HepG2 (cell line): ENCODE measurements at regions not wholly inside any gene's neighbourhood (a gene's known extent, or its start where the extent isn't known, plus 50 kb on each side); places are given as distances from the start of the nearest gene placed in this dataset.

Experiments
- ATAC-seq: fragments of 200-7000 bp; cut with Tn5 transposase; 3 replicates; pipeline ENCODE4 v1.9.1; 2020; ENCODE audit warnings: mild to moderate bottlenecking, moderate library complexity
- BruUV-seq: library from RNA; stranded (reverse); fragments of 400-500 nt; replicated peaks from 2 replicates; lab custom pipeline; 2021; lab: Mats Ljungman, UMichigan
- CTCF ChIA-PET: fragments of 300-600 bp; formaldehyde crosslinking; extraction: SDS; loops from one replicate; lab custom pipeline; 2021; ENCODE audit warnings: low total read pairs, inconsistent platforms, low intra/inter-chr PET ratio; lab: Yijun Ruan, JAX
- POLR2A ChIA-PET: fragments of 350-600 bp; sonication (Branson Sonifier 250); formaldehyde crosslinking; loops from one replicate; lab custom pipeline; 2020; ENCODE audit warnings: antibody characterized with exemption, inconsistent platforms; lab: Yijun Ruan, JAX
- DNase-seq: peaks from one replicate; pipeline ENCODE4 v3.0.0-alpha.2; 2015; ENCODE audit warnings: low spot score
- FAIRE-seq: peaks from 3 replicates; lab custom pipeline; 2011; peaks lifted over from hg19 to GRCh38; lab: Jason Lieb, UNC
- H2AFZ ChIP-seq: one replicate; pipeline ENCODE4 v1.6.1; 2011; ENCODE audit warnings: low read length, inconsistent platforms
- H3K27ac ChIP-seq: fragments of 300-600 bp; 3 replicates; pipeline ENCODE4 v1.8.0; 2011; ENCODE audit warnings: mixed run types, mild to moderate bottlenecking, mixed read lengths, low read length, inconsistent platforms; ENCODE audit not compliant: insufficient read depth; ENCODE audit errors: extremely low read length
- H3K27me3 ChIP-seq, 2 experiments: fragments of 200-600 bp in 1 of 2; 2 replicates in 1 of 2; 3 replicates in 1 of 2; pipeline versions ENCODE4 v1.6.0 to v1.8.0; 2011; ENCODE audit warnings: low read length in 2 of 2, mild to moderate bottlenecking in 2 of 2, moderate library complexity in 2 of 2, inconsistent platforms in 1 of 2; ENCODE audit not compliant: insufficient read depth in 2 of 2, control insufficient read depth in 1 of 2
- H3K36me3 ChIP-seq, 2 experiments: fragments of 200-600 bp in 1 of 2; replicated peaks in 1 of 2; 2 replicates in 1 of 2; 3 replicates in 1 of 2; pipeline versions ENCODE4 v1.5.1 to v1.8.0; 2011; ENCODE audit warnings: low read length in 2 of 2, inconsistent platforms in 1 of 2; ENCODE audit not compliant: insufficient read depth in 2 of 2, control insufficient read depth in 1 of 2
- H3K4me1 ChIP-seq: 2 replicates; pipeline ENCODE4 v1.5.1; 2012; ENCODE audit warnings: low read length, inconsistent platforms; ENCODE audit not compliant: insufficient read depth
- H3K4me2 ChIP-seq: 2 replicates; pipeline ENCODE4 v1.6.0; 2011; ENCODE audit warnings: low read depth, low read length, inconsistent platforms
- H3K4me3 ChIP-seq, 3 experiments: fragments of 200-600 bp in 1 of 3; sonication (generic), shearing (Covaris generic) in 1 of 3; replicated peaks in 1 of 3; 2 replicates each; pipeline ENCODE4 v1.5.1; 2011 to 2016; ENCODE audit warnings: low read length in 3 of 3, inconsistent platforms in 2 of 3, low read depth in 2 of 3, mild to moderate bottlenecking in 2 of 3, control low read depth in 1 of 3, mixed read lengths in 1 of 3; ENCODE audit not compliant: insufficient read depth in 1 of 3
- H3K79me2 ChIP-seq: one replicate; pipeline ENCODE4 v1.6.1; 2011; ENCODE audit warnings: low read length, inconsistent platforms; ENCODE audit not compliant: insufficient read depth
- H3K9ac ChIP-seq: 2 replicates; pipeline ENCODE4 v1.6.0; 2011; ENCODE audit warnings: mild to moderate bottlenecking, low read depth, low read length, inconsistent platforms; ENCODE audit not compliant: insufficient read depth
- H3K9me3 ChIP-seq: 2 replicates; pipeline ENCODE4 v1.5.1; 2012; ENCODE audit warnings: mild to moderate bottlenecking, low read length
- H4K20me1 ChIP-seq: 2 replicates; pipeline ENCODE4 v1.6.0; 2011; ENCODE audit warnings: inconsistent platforms, mild to moderate bottlenecking, low read length, moderate library complexity; ENCODE audit not compliant: insufficient read depth
- CTCF ChIP-seq: sonication (generic); formaldehyde crosslinking; IDR thresholded peaks from 2 replicates; pipeline ENCODE4 v1.5.0; 2020; ENCODE audit warnings: mild to moderate bottlenecking, missing genetic modification reagents, moderate library complexity
- RAD21 ChIP-seq: fragments of 450-650 bp; formaldehyde crosslinking; IDR thresholded peaks from 2 replicates; pipeline ENCODE4 v1.5.0; 2020; ENCODE audit warnings: mild to moderate bottlenecking
- SMAD9 ChIP-seq: sonication (generic); formaldehyde crosslinking; IDR thresholded peaks from 2 replicates; pipeline ENCODE4 v1.5.1; 2020; ENCODE audit warnings: mild to moderate bottlenecking, missing genetic modification reagents
- SMC3 ChIP-seq: IDR thresholded peaks from 2 replicates; pipeline ENCODE4 v1.6.1; 2011; ENCODE audit warnings: low read length, improper control_type of control experiment
- STAG1 ChIP-seq: sonication (generic); formaldehyde crosslinking; IDR thresholded peaks from 2 replicates; pipeline ENCODE4 v1.4.0; 2020; ENCODE audit warnings: missing genetic modification reagents
- ZBTB20 ChIP-seq: sonication (generic); formaldehyde crosslinking; IDR thresholded peaks from 2 replicates; pipeline ENCODE4 v1.8.1; 2023; ENCODE audit warnings: missing genetic modification reagents, low read depth, mild to moderate bottlenecking, borderline replicate concordance
- ZNF235 ChIP-seq: sonication (generic); formaldehyde crosslinking; IDR thresholded peaks from 2 replicates; pipeline ENCODE4 v1.8.1; 2023; ENCODE audit warnings: mild to moderate bottlenecking, missing genetic modification reagents, borderline replicate concordance
- ZNF350 ChIP-seq: sonication (generic); formaldehyde crosslinking; IDR thresholded peaks from 2 replicates; pipeline ENCODE4 v1.4.0; 2020; ENCODE audit warnings: mild to moderate bottlenecking, low read depth, missing genetic modification reagents, borderline replicate concordance
- ZNF781 ChIP-seq: sonication (generic); formaldehyde crosslinking; IDR thresholded peaks from 2 replicates; pipeline ENCODE4 v1.5.1; 2020; ENCODE audit warnings: borderline replicate concordance, mild to moderate bottlenecking, missing genetic modification reagents; ENCODE audit errors: not compliant biosample characterization
- WGBS: methylation state at CpG from one replicate; pipeline ENCODE4 v1.1.6; 2017; ENCODE audit warnings: low lambda C conversion rate; 5-methylcytosine and 5-hydroxymethylcytosine counted together
- in situ Hi-C: cut with HindIII; loops from 2 replicates; pipeline ENCODE4 v1.10.0; 2017; ENCODE audit warnings: low pct_unique_long_range_greater_than_20kb; ENCODE audit not compliant: extremely low pct_ligation_motif_present
- intact Hi-C: fragments of 100-400 bp; cut with micrococcal nuclease; formaldehyde crosslinking; loops from one replicate; pipeline ENCODE4 v1.10.0; 2022; ENCODE audit not compliant: unreplicated experiment

- in situ Hi-C loops = loop anchor here (10.0 to 25.0 kb wide), 2 partner anchors 325 to 468 kb away; no protein-coding TSS in a partner anchor
- H3K27ac ChIP-seq = no peak overlapping the region
- TF ChIP-seq ZNF235 (CRISPR knock-in tag) (no peak), STAG1 (peak; percentile 84), CTCF (peak; percentile 75), SMC3 (peak; percentile 47; the same call in 1 of the 2 replicates), RAD21 (CRISPR knock-in tag) (peak; percentile 42; the same call in 1 of the 2 replicates), ZNF781 (CRISPR knock-in tag) (no peak), SMAD9 (CRISPR knock-in tag) (no peak), ZNF350 (CRISPR knock-in tag) (no peak), ZBTB20 (CRISPR knock-in tag) (no peak)
- no peaks in the 10 kb centered on the region for H3K79me2 ChIP-seq
- ChIA-PET CTCF (interaction anchor here (0.6 kb wide), 1 partner anchor 462 kb away, joined by 4 read pairs; no protein-coding TSS in a partner anchor), POLR2A (no interaction called here)
- no peaks in the 10 kb centered on the region for H3K4me1 ChIP-seq
- no peak overlapping the region for H3K9ac ChIP-seq
- intact Hi-C loops = loop anchor here (1.0 to 5.0 kb wide), 5 partner anchors 331 to 1515 kb away; no protein-coding TSS in a partner anchor
- FAIRE-seq = peak; percentile 15
- no peak overlapping the region for H2AFZ ChIP-seq
- no peaks in the 10 kb centered on the region for H4K20me1 ChIP-seq
- no peaks in the 10 kb centered on the region for H3K27me3 ChIP-seq
- H3K4me3 ChIP-seq = no peak overlapping the region
- DNase-seq = peak; percentile 28
- WGBS = no CpG with 5 or more reads among the region's 3 CpGs
- no peak overlapping the region for H3K4me2 ChIP-seq
- peak; percentile 98 for ATAC-seq
- H3K9me3 ChIP-seq = no peaks in the 10 kb centered on the region
- no TSS peak for BruUV-seq
- H3K36me3 ChIP-seq = no peaks in the 10 kb centered on the region
These were observed 518.0 kb downstream of the TMA16 start for GRCh38 chr4:164012396-164013027.
